Panc1 (cell line): ENCODE measurements at regions not wholly inside any gene's neighbourhood (a gene's known extent, or its start where the extent isn't known, plus 50 kb on each side); places are given as distances from the start of the nearest gene placed in this dataset.

Experiments
- ATAC-seq: fragments of 200-7000 bp; cut with Tn5 transposase; 2 replicates; pipeline ENCODE4 v1.9.1; 2020; ENCODE audit warnings: mild to moderate bottlenecking, moderate library complexity
- BruUV-seq: library from RNA; stranded (reverse); fragments of 400-500 nt; replicated peaks from 2 replicates; lab custom pipeline; 2021; lab: Mats Ljungman, UMichigan
- CTCF ChIA-PET: fragments of 300-600 bp; sonication (Branson Sonifier 250); formaldehyde crosslinking; loops from one replicate; lab custom pipeline; 2022; ENCODE audit warnings: antibody characterized with exemption; lab: Charles Lee
- POLR2A ChIA-PET: fragments of 300-600 bp; sonication (Branson Sonifier 250); formaldehyde crosslinking; loops from one replicate; lab custom pipeline; 2022; ENCODE audit warnings: antibody characterized with exemption; lab: Charles Lee
- DNase-seq: peaks from one replicate; pipeline ENCODE4 v3.0.0-alpha.2; 2010; ENCODE audit warnings: low read depth, low spot score
- H3K27ac ChIP-seq: 2 replicates; pipeline ENCODE4 v1.5.1; 2011; ENCODE audit warnings: mild to moderate bottlenecking, low read length, inconsistent platforms
- H3K27me3 ChIP-seq: fragments of 200-500 bp; sonication (Bioruptor generic); 2 replicates; pipeline ENCODE4 v1.6.0; 2014; ENCODE audit warnings: low read length, inconsistent platforms; ENCODE audit not compliant: control insufficient read depth, insufficient read depth
- H3K36me3 ChIP-seq: fragments of 200-500 bp; sonication (Bioruptor generic); 2 replicates; pipeline ENCODE4 v1.5.1; 2014; ENCODE audit warnings: inconsistent platforms, mild to moderate bottlenecking, low read length, moderate library complexity; ENCODE audit not compliant: control insufficient read depth, insufficient read depth
- H3K4me1 ChIP-seq: 2 replicates; pipeline ENCODE4 v1.5.1; 2011; ENCODE audit warnings: inconsistent platforms, mild to moderate bottlenecking, low read length, moderate library complexity; ENCODE audit not compliant: control insufficient read depth, insufficient read depth
- H3K4me3 ChIP-seq, 2 experiments: 2 replicates each; pipeline ENCODE4 v1.5.1; 2011 to 2012; ENCODE audit warnings: low read depth in 2 of 2, low read length in 2 of 2, mild to moderate bottlenecking in 2 of 2, inconsistent platforms in 1 of 2, moderate library complexity in 1 of 2
- H3K9me3 ChIP-seq: fragments of 200-500 bp; sonication (Bioruptor generic); 2 replicates; pipeline ENCODE4 v1.5.1; 2014; ENCODE audit warnings: low read depth, mild to moderate bottlenecking, inconsistent platforms, low read length, moderate library complexity; ENCODE audit not compliant: control insufficient read depth, insufficient read depth
- CTCF ChIP-seq: fragments of 450-650 bp; IDR thresholded peaks from 2 replicates; pipeline ENCODE4 v1.5.1; 2017; ENCODE audit warnings: mild to moderate bottlenecking
- POLR2AphosphoS5 ChIP-seq: IDR thresholded peaks from 2 replicates; pipeline ENCODE4 v1.6.1; 2012; ENCODE audit warnings: mild to moderate bottlenecking, low read depth, low read length, moderate library complexity
- REST ChIP-seq, 2 experiments: IDR thresholded peaks; 2 replicates each; pipeline ENCODE4 v1.6.1; 2011 to 2012; ENCODE audit warnings: low read depth in 2 of 2, control low read depth in 1 of 2, low read length in 1 of 2, mild to moderate bottlenecking in 1 of 2, moderate library complexity in 1 of 2; ENCODE audit not compliant: insufficient read depth in 1 of 2
- SIN3A ChIP-seq: IDR thresholded peaks from 2 replicates; pipeline ENCODE4 v1.6.1; 2012; ENCODE audit warnings: low read depth, mild to moderate bottlenecking, low read length, moderate library complexity, borderline replicate concordance; ENCODE audit not compliant: insufficient read depth
- TCF7L2 ChIP-seq: IDR thresholded peaks from 2 replicates; pipeline ENCODE4 v1.6.1; 2011; ENCODE audit warnings: mild to moderate bottlenecking, low read depth, low read length, inconsistent platforms
- in situ Hi-C: cut with HindIII; loops from 2 replicates; pipeline ENCODE4 v1.10.0; 2016; ENCODE audit warnings: low sequenced_read_pairs, low pct_unique_long_range_greater_than_20kb
- intact Hi-C: fragments of 100-400 bp; cut with micrococcal nuclease; formaldehyde crosslinking; loops from one replicate; pipeline ENCODE4 v1.10.0; 2022; ENCODE audit not compliant: unreplicated experiment

GRCh38 chr10:30183055-30183402 is 123.6 kb upstream of the JCAD start:
- in situ Hi-C loops: no loop called here
- peaks cover 28% of the 10 kb centered on the region for H3K4me1 ChIP-seq
- CTCF ChIA-PET: no interaction called here

DNA sequence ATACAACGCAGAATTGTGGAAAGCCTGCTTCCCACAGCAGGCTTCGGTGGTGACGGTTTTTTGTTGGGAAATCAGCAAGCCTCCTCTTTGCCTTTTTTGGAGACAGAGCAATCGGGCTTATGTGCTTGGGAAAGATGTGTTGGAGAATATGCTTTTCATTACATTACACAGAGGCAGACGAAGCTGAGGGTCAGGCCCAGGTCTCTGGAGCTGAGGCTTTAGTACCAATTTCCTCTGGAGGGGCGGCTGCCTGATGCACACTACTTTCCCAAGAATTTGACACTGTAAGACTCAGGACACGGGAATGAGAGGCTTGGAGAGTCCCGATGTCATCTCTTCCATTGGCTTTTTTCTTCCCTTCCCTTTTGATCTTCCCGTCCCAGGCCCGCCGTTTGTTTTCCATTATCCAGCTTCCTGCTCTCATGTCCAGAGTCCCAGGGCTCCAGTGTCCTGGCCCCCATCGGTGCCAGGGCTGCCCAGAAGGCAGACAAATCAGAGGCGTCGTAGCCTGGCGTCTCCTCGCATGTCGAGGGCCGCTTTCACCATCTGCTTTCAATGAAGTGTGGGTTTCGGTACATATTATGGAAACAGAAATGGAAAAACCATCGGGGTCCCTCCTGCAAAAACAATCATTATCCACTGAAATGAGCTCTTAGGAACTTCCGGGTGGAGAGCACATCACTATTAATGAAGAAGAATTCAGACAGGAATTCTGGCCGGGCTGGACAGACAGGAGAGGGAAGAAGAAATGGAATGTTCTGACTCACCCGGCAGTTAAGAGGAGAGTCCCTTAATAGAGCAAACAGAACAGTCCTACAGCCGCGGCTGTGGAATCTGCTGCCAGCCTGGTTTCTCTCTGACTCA is 123.0 kb upstream of the JCAD start:
- peaks cover 28% of the 10 kb centered on the region for H3K4me1 ChIP-seq
- in situ Hi-C loops: no loop called here
- CTCF ChIA-PET: no interaction called here
- H3K9me3 ChIP-seq: no peaks in the 10 kb centered on the region
- POLR2A ChIA-PET: no interaction called here
- no peak overlapping the region for H3K4me3 ChIP-seq
- peak overlapping the region; percentile 57 for H3K27ac ChIP-seq
- TF ChIP-seq POLR2AphosphoS5 (no peak), SIN3A (no peak), CTCF (no peak)
- intact Hi-C loops: loop anchor here (10.0 kb wide), 1 partner anchor 128 kb away; the partner anchor contains the start of gene JCAD
- no peak for DNase-seq
- no TSS peak for BruUV-seq
- ATAC-seq: peak; percentile 79
- no peaks in the 10 kb centered on the region for H3K36me3 ChIP-seq
- H3K27me3 ChIP-seq: no peaks in the 10 kb centered on the region

More at GRCh38 chr10:30183055-30183402, 123.6 kb upstream of the JCAD start:
- intact Hi-C loops: loop anchor here (10.0 kb wide), 1 partner anchor 128 kb away; the partner anchor contains the start of gene JCAD
- no peaks in the 10 kb centered on the region for H3K36me3 ChIP-seq
- peak overlapping the region; percentile 56 for H3K27ac ChIP-seq
- no peaks in the 10 kb centered on the region for H3K9me3 ChIP-seq
- POLR2A ChIA-PET: no interaction called here
- DNase-seq (no peak), ATAC-seq (peak; percentile 27; the same call in 1 of the 2 replicates)
- BruUV-seq: no TSS peak
- H3K27me3 ChIP-seq: no peaks in the 10 kb centered on the region
- TF ChIP-seq POLR2AphosphoS5 (no peak), TCF7L2 (no peak), CTCF (no peak), REST (IDR thresholded peaks at IDR 0.05; ENCODE audit: insufficient read depth in 1 of 2, low read depth in 2 of 2, low read length in 1 of 2) (no peak)
- no peak overlapping the region for H3K4me3 ChIP-seq
